ENCODE measurements at regions not wholly inside any gene's neighbourhood (a gene's known extent, or its start where the extent isn't known, plus 50 kb on each side); places are given as distances from the start of the nearest gene placed in this dataset.

GRCh38 chr20:22729180-22729579 is 144.8 kb upstream of the FOXA2 start:
- Histone ChIP-seq H3K4me3 (ENCODE audit: low read depth, low read length, poor library complexity, severe bottlenecking) (no peak overlapping the region), H3K27ac (ENCODE audit: low read depth, low read length, poor library complexity, severe bottlenecking) (no peak overlapping the region), H3K27me3 (replicated peaks; ENCODE audit: insufficient read depth, low read depth, low read length, poor library complexity) (no peaks in the 10 kb centered on the region), H3K9me3 (ENCODE audit: low read depth, low read length, poor library complexity, severe bottlenecking) (no peaks in the 10 kb centered on the region), H3K4me1 (ENCODE audit: insufficient read depth, low read length, poor library complexity, severe bottlenecking) (no peaks in the 10 kb centered on the region), H3K36me3 (ENCODE audit: insufficient read depth, low read length, poor library complexity, severe bottlenecking) (no peaks in the 10 kb centered on the region)
- no peak for DNase-seq (ENCODE audit: low spot score)
- POLR2A ChIA-PET (ENCODE audit: low non-redundant PET), result no interaction called here
- CTCF ChIA-PET, result no interaction called here
- TF ChIP-seq EZH2 (IDR thresholded peaks at IDR 0.05; ENCODE audit: borderline replicate concordance, low read depth, low read length, poor library complexity, severe bottlenecking), result no peak
- TF ChIP-seq CTCF (conservative IDR thresholded peaks at IDR 0.05; ENCODE audit: low read depth, low read length), result no peak
- intact Hi-C loops (cut with micrococcal nuclease; ENCODE audit: unreplicated experiment), result no loop called here
- no TSS peak for BruUV-seq (replicated peaks)

- intact Hi-C loops (cut with micrococcal nuclease; ENCODE audit: unreplicated experiment), result no loop called here
Measured at GRCh38 chr20:22729616-22730236, 145.4 kb upstream of the FOXA2 start.

GRCh38 chr20:22732751-22733150 is 148.4 kb upstream of the FOXA2 start:
- H3K27ac ChIP-seq (ENCODE audit: low read depth, low read length, poor library complexity, severe bottlenecking), result no peak overlapping the region
- TF ChIP-seq EZH2 (IDR thresholded peaks at IDR 0.05; ENCODE audit: borderline replicate concordance, low read depth, low read length, poor library complexity, severe bottlenecking), result no peak
- TF ChIP-seq CTCF (conservative IDR thresholded peaks at IDR 0.05; ENCODE audit: low read depth, low read length), result no peak
- intact Hi-C loops (cut with micrococcal nuclease; ENCODE audit: unreplicated experiment), result no loop called here
- H3K27me3 ChIP-seq (replicated peaks; ENCODE audit: insufficient read depth, low read depth, low read length, poor library complexity), result no peaks in the 10 kb centered on the region
- BruUV-seq (replicated peaks), result no TSS peak
- H3K4me3 ChIP-seq (ENCODE audit: low read depth, low read length, poor library complexity, severe bottlenecking), result no peak overlapping the region
- no peaks in the 10 kb centered on the region for H3K4me1 ChIP-seq (ENCODE audit: insufficient read depth, low read length, poor library complexity, severe bottlenecking)
- no peaks in the 10 kb centered on the region for H3K36me3 ChIP-seq (ENCODE audit: insufficient read depth, low read length, poor library complexity, severe bottlenecking)
- no peak for DNase-seq (ENCODE audit: low spot score)
- H3K9me3 ChIP-seq (ENCODE audit: low read depth, low read length, poor library complexity, severe bottlenecking), result no peaks in the 10 kb centered on the region
- CTCF ChIA-PET, result no interaction called here
- POLR2A ChIA-PET (ENCODE audit: low non-redundant PET), result no interaction called here

More at GRCh38 chr20:22729616-22730236, 145.4 kb upstream of the FOXA2 start:
- H3K36me3 ChIP-seq (ENCODE audit: insufficient read depth, low read length, poor library complexity, severe bottlenecking), result no peaks in the 10 kb centered on the region
- H3K4me1 ChIP-seq (ENCODE audit: insufficient read depth, low read length, poor library complexity, severe bottlenecking), result no peaks in the 10 kb centered on the region
- POLR2A ChIA-PET (ENCODE audit: low non-redundant PET), result no interaction called here
- CTCF ChIA-PET, result no interaction called here
- no TSS peak for BruUV-seq (replicated peaks)
- H3K4me3 ChIP-seq (ENCODE audit: low read depth, low read length, poor library complexity, severe bottlenecking), result no peak overlapping the region
- no peak overlapping the region for H3K27ac ChIP-seq (ENCODE audit: low read depth, low read length, poor library complexity, severe bottlenecking)
- H3K9me3 ChIP-seq (ENCODE audit: low read depth, low read length, poor library complexity, severe bottlenecking), result no peaks in the 10 kb centered on the region
- no peak for DNase-seq (ENCODE audit: low spot score)
- TF ChIP-seq EZH2 (IDR thresholded peaks at IDR 0.05; ENCODE audit: borderline replicate concordance, low read depth, low read length, poor library complexity, severe bottlenecking) (no peak), CTCF (conservative IDR thresholded peaks at IDR 0.05; ENCODE audit: low read depth, low read length) (no peak)
- no peaks in the 10 kb centered on the region for H3K27me3 ChIP-seq (replicated peaks; ENCODE audit: insufficient read depth, low read depth, low read length, poor library complexity)
